DMS 273 treated with DMSO at 0.1 percent for 48 hours (cell line): ENCODE measurements at regions not wholly inside any gene's neighbourhood (a gene's known extent, or its start where the extent isn't known, plus 50 kb on each side); places are given as distances from the start of the nearest gene placed in this dataset.

ENCODE experiments used
- DNase-seq: peaks from one replicate; lab custom pipeline; 2025; lab: John Stamatoyannopoulos, UW

DNA sequence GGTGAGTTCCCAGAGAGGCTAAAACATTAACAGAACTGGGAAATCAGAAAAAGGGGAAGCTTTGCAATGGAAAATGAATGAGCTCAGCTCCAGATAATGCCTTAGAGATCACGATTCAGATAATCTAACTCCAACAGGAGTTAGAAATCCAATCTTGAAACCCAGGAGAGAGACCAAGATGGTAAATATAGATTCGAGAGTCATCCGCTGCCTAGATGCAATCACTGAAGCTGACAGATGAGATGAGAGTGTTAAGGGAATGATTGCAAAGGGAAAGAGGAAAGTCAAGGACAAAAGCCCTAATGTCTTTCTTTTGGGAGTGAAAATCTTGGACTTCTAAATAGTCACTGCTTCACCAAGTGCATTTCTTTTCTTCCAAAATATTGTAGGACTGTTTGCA, 722.0 kb downstream of the EPHA4 start:
- DNase-seq = no peak

- DNase-seq = no peak
These were observed 716.8 kb downstream of the EPHA4 start for GRCh38 chr2:220855296-220855695.

- DNase-seq = no peak
These were observed 715.6 kb downstream of the EPHA4 start for GRCh38 chr2:220856486-220856885.

DNA sequence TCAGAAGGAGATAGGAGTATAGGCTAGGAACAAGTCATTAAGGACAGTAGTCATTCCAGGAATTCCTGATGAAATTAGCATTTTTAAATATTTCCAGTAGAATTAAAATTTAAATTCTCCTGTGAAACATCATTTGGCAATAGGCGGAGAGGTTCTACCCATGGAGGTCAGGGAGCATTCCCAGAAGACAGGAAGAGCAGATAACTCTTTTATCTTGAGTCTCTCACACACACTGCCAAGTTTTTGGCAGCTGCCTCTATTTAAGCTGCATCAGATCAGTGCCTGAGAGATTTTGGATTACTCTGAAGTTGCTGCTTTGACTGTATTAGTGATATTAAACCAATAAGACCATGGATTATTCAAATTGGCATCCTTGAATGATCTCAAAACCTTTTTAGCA, 714.7 kb downstream of the EPHA4 start:
- no peak for DNase-seq

GRCh38 chr2:220858101-220858500, 714.0 kb downstream of the EPHA4 start:
- no peak for DNase-seq

GRCh38 chr2:220871909-220872308, 700.2 kb downstream of the EPHA4 start:
- DNase-seq = no peak

DNA sequence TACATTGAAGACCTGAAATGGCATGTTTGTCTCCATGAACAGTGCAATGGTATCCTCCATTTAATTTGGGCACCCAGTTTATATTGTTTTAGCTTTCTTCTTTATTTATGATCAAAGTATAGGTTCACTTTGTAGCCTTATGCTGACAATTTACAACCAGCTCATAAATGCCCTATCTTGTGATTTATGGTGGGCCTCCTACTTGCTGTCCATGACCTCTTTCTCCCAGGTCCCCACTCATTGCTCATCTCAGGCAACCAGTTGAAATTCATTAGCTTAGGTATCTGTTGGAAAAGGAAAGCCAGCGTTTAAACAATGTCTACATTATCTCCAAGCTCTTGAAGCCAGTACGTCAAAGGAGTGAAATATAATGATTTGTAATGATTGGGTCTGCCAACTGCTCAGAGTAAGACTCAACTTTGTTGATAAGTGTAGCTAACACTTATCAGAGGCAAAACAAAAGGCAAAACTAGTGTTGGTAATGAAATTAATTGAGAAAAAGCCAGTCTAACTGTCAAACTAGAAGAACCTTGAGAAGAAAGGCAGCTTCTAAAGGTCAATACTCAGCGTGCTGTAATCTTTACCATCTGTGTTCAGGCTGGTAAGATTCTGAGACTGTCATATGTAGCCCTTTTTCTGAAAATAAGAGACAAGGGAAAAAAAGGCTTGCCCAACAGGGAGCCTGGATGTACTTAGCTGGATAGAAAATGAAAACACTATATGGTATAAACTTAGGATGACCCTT, 695.9 kb downstream of the EPHA4 start:
- DNase-seq = no peak

GRCh38 chr2:220877491-220877890, 694.6 kb downstream of the EPHA4 start:
- DNase-seq = no peak

GRCh38 chr2:220877897-220878296, 694.2 kb downstream of the EPHA4 start:
- no peak for DNase-seq

GRCh38 chr2:220880623-220881596, 691.2 kb downstream of the EPHA4 start:
- DNase-seq = no peak

GRCh38 chr2:220882507-220882906, 689.6 kb downstream of the EPHA4 start:
- no peak for DNase-seq

- no peak for DNase-seq
These were observed 686.5 kb downstream of the EPHA4 start for GRCh38 chr2:220885593-220885992.

GRCh38 chr2:220887271-220887870, 684.7 kb downstream of the EPHA4 start:
- no peak for DNase-seq

DNA sequence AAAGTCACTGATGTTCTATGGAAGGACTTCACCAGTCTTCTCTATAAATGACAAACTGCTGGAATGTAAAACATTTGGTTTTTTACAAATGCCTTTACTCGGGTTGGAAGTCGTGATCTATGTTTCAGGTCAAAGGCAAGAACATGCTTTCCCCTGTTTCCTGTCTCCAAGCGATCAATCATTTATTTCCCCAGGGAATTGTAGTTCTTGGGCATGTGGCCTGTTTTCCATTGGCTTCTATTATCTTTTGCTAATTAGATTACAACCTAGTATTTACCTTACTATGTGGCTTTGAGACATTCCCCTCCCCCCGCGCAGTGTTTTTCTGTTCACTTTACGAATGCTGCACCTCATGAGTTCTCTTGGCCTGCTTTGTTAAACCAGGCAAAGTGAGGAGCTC, 684.2 kb downstream of the EPHA4 start:
- DNase-seq = no peak

GRCh38 chr2:220890931-220891330, 681.2 kb downstream of the EPHA4 start:
- no peak for DNase-seq

- no peak for DNase-seq
These were observed 680.7 kb downstream of the EPHA4 start for GRCh38 chr2:220891405-220891804.

DNA sequence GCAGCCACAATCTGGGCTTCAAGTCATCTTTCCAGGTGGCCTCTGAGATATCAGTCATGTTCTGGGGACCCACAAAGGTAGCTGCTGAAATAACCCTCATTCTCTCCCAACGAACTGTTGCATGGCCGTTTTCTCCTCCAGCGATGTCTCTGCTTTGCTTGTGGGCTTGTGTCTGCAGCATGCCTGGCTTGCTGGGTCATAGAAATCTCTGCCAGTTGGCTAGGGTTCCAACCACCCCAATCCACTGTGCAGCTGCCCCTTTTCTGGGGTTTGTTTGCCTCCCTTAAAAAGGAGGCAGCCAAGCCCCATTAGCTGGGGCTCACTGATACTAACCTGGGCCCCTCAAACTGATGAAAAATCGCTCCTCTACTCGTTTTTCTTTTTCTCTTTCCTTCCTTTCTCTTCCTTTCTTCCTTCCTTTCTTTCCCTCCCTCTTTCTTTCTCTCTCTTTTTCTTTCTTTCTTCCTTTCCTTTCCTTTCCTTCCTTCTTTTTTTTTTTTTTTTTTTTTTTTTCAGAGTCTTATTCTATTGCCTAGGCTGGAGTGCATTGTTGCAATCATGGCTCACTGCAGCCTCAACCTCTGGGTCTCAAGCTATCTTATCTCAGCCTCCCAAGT, 680.0 kb downstream of the EPHA4 start:
- no peak for DNase-seq

DNA sequence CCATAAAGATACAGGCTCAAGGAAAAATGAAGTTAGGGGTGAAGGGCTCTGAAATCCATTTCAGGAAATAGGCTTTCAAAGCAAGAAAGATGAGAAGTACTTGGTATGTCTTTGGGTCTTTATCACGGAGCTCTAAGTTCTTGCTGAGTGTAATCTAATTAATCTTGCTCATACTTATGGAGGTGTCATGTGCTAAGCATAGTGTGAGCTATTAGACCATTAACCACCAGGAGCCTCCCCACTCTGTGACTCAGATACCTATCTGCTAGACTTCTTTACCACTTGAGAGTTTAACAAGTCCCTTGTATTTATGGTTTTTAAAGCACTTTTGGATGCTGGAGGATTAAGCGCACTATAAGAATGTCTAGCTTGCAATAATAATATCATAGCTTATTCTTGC, 678.7 kb downstream of the EPHA4 start:
- DNase-seq = no peak

- no peak for DNase-seq
These were observed 678.0 kb downstream of the EPHA4 start for GRCh38 chr2:220894069-220894468.

- no peak for DNase-seq
These were observed 672.6 kb downstream of the EPHA4 start for GRCh38 chr2:220899492-220899891.

GRCh38 chr2:220904015-220904414, 668.1 kb downstream of the EPHA4 start:
- DNase-seq = no peak

- no peak for DNase-seq
These were observed 658.7 kb downstream of the EPHA4 start for GRCh38 chr2:220913384-220913783.
